IMR-90 (cell line): ENCODE measurements at regions not wholly inside any gene's neighbourhood (a gene's known extent, or its start where the extent isn't known, plus 50 kb on each side); places are given as distances from the start of the nearest gene placed in this dataset.

ENCODE experiments used
- ATAC-seq: fragments of 200-7000 bp; cut with Tn5 transposase; 2 replicates; pipeline ENCODE4 v1.9.1; 2020; ENCODE audit warnings: low read depth, mild to moderate bottlenecking, moderate library complexity
- BruUV-seq: library from RNA; stranded (reverse); fragments of 400-500 nt; replicated peaks from 2 replicates; lab custom pipeline; 2021; lab: Mats Ljungman, UMichigan
- CTCF ChIA-PET: fragments of 300-600 bp; formaldehyde crosslinking; extraction: SDS; loops from one replicate; lab custom pipeline; 2021; ENCODE audit warnings: antibody characterized with exemption; lab: Yijun Ruan, JAX
- POLR2A ChIA-PET: fragments of 300-600 bp; sonication (Branson Sonifier 250); formaldehyde crosslinking; loops from one replicate; lab custom pipeline; 2022; ENCODE audit warnings: antibody characterized with exemption; ENCODE audit not compliant: unreplicated experiment; lab: Charles Lee
- DNase-seq: peaks from one replicate; pipeline ENCODE4 v3.0.0; 2013
- H2AFZ ChIP-seq: replicated peaks from 2 replicates; pipeline ENCODE3; 2013; ENCODE audit warnings: low read length, mild to moderate bottlenecking; ENCODE audit not compliant: poor library complexity
- H2AK5ac ChIP-seq: 2 replicates; pipeline ENCODE4 v1.6.1; 2013; ENCODE audit warnings: low read depth, low read length, inconsistent platforms
- H2AK9ac ChIP-seq: replicated peaks from 2 replicates; pipeline ENCODE3; 2013; ENCODE audit warnings: mild to moderate bottlenecking, low read depth, low read length, moderate library complexity; ENCODE audit not compliant: poor library complexity
- H2BK120ac ChIP-seq: 2 replicates; pipeline ENCODE4 v1.6.1; 2013; ENCODE audit warnings: low read depth, low read length, inconsistent platforms
- H2BK15ac ChIP-seq: 3 replicates; pipeline ENCODE4 v1.6.1; 2013; ENCODE audit warnings: low read depth, low read length, inconsistent platforms
- H2BK20ac ChIP-seq: 2 replicates; pipeline ENCODE4 v1.6.1; 2013; ENCODE audit warnings: low read depth, mild to moderate bottlenecking, inconsistent platforms, low read length, moderate library complexity
- H2BK5ac ChIP-seq: 2 replicates; pipeline ENCODE4 v1.6.1; 2013; ENCODE audit warnings: mild to moderate bottlenecking, low read depth, low read length, inconsistent platforms; ENCODE audit not compliant: poor library complexity, severe bottlenecking
- H3K14ac ChIP-seq: replicated peaks from 2 replicates; pipeline ENCODE4 v1.6.1; 2013; ENCODE audit warnings: low read depth, low read length, inconsistent platforms
- H3K18ac ChIP-seq: 2 replicates; pipeline ENCODE4 v1.6.1; 2013; ENCODE audit warnings: low read depth, low read length, control low read depth
- H3K23ac ChIP-seq: 2 replicates; pipeline ENCODE4 v1.6.1; 2013; ENCODE audit warnings: low read depth, low read length, inconsistent platforms
- H3K27ac ChIP-seq: 2 replicates; pipeline ENCODE4 v1.5.1; 2013; ENCODE audit warnings: mild to moderate bottlenecking, control low read depth, low read length; ENCODE audit not compliant: insufficient read depth
- H3K27me3 ChIP-seq: 2 replicates; pipeline ENCODE4 v1.6.1; 2013; ENCODE audit warnings: low read length; ENCODE audit not compliant: control insufficient read depth, insufficient read depth
- H3K36me3 ChIP-seq: 2 replicates; pipeline ENCODE4 v1.6.1; 2013; ENCODE audit warnings: low read length, mixed read lengths; ENCODE audit not compliant: control insufficient read depth, insufficient read depth
- H3K4ac ChIP-seq: 2 replicates; pipeline ENCODE4 v1.6.1; 2013; ENCODE audit warnings: low read depth, low read length, inconsistent platforms
- H3K4me1 ChIP-seq: 2 replicates; pipeline ENCODE4 v1.6.1; 2013; ENCODE audit warnings: low read length, mixed read lengths; ENCODE audit not compliant: control insufficient read depth, insufficient read depth
- H3K4me2 ChIP-seq: 2 replicates; pipeline ENCODE4 v1.6.1; 2013; ENCODE audit warnings: low read depth, mild to moderate bottlenecking, control low read depth, low read length, moderate library complexity
- H3K4me3 ChIP-seq: 2 replicates; pipeline ENCODE4 v1.5.1; 2013; ENCODE audit warnings: low read depth, mild to moderate bottlenecking, control low read depth, low read length, moderate library complexity; ENCODE audit not compliant: insufficient read depth
- H3K56ac ChIP-seq: 2 replicates; pipeline ENCODE4 v1.6.1; 2013; ENCODE audit warnings: low read length, inconsistent platforms; ENCODE audit not compliant: insufficient read depth; ENCODE audit errors: extremely low read depth
- H3K79me1 ChIP-seq, 2 experiments: 2 replicates each; pipeline ENCODE4 v1.6.1; 2013; ENCODE audit warnings: low read length in 2 of 2, inconsistent platforms in 1 of 2, low read depth in 1 of 2
- H3K9ac ChIP-seq: 2 replicates; pipeline ENCODE4 v1.6.1; 2013; ENCODE audit warnings: low read depth, low read length, control low read depth
- H3K9me1 ChIP-seq: 2 replicates; pipeline ENCODE4 v1.6.1; 2013; ENCODE audit warnings: low read length, inconsistent platforms; ENCODE audit not compliant: insufficient read depth
- H3K9me3 ChIP-seq: 2 replicates; pipeline ENCODE4 v1.6.1; 2013; ENCODE audit warnings: low read length; ENCODE audit not compliant: control insufficient read depth, insufficient read depth
- H4K20me1 ChIP-seq: 2 replicates; pipeline ENCODE4 v1.6.1; 2013; ENCODE audit warnings: low read length, inconsistent platforms; ENCODE audit not compliant: insufficient read depth
- H4K5ac ChIP-seq: 2 replicates; pipeline ENCODE4 v1.6.1; 2013; ENCODE audit warnings: mild to moderate bottlenecking, low read depth, low read length, control low read depth
- H4K8ac ChIP-seq, 2 experiments: 2 replicates each; pipeline ENCODE4 v1.6.1; 2013; ENCODE audit warnings: low read depth in 2 of 2, low read length in 2 of 2, control low read depth in 1 of 2, inconsistent platforms in 1 of 2
- H4K91ac ChIP-seq: 2 replicates; pipeline ENCODE4 v1.6.1; 2013; ENCODE audit warnings: low read depth, low read length, inconsistent platforms; ENCODE audit not compliant: insufficient read depth
- BHLHE40 ChIP-seq: fragments of 150-350 bp; IDR thresholded peaks from 2 replicates; pipeline ENCODE4 v1.6.1; 2016; ENCODE audit warnings: mild to moderate bottlenecking, low read depth, low read length
- CHD1 ChIP-seq: IDR thresholded peaks from 2 replicates; pipeline ENCODE4 v1.6.1; 2012; ENCODE audit warnings: low read depth, low read length, improper control_type of control experiment
- CTCF ChIP-seq: conservative IDR thresholded peaks from 2 replicates; pipeline ENCODE4 v1.5.1; 2012; ENCODE audit warnings: mild to moderate bottlenecking, low read depth, low read length, improper control_type of control experiment
- ELK1 ChIP-seq: fragments of 150-350 bp; IDR thresholded peaks from 2 replicates; pipeline ENCODE4 v1.6.1; 2016; ENCODE audit warnings: low read depth, mild to moderate bottlenecking, low read length, moderate library complexity, borderline replicate concordance
- FOS ChIP-seq: fragments of 150-350 bp; IDR thresholded peaks from 2 replicates; pipeline ENCODE4 v1.6.1; 2016; ENCODE audit warnings: low read depth, low read length
- MAFK ChIP-seq: IDR thresholded peaks from 2 replicates; pipeline ENCODE4 v1.6.1; 2012; ENCODE audit warnings: low read depth, low read length, improper control_type of control experiment
- MXI1 ChIP-seq: IDR thresholded peaks from 2 replicates; pipeline ENCODE4 v1.6.1; 2012; ENCODE audit warnings: low read depth, mild to moderate bottlenecking, low read length, moderate library complexity, borderline replicate concordance
- NFE2L2 ChIP-seq: fragments of 150-350 bp; IDR thresholded peaks from 2 replicates; pipeline ENCODE4 v1.6.1; 2016; ENCODE audit warnings: low read depth, mild to moderate bottlenecking, low read length
- POLR2A ChIP-seq: IDR thresholded peaks from 2 replicates; pipeline ENCODE4 v1.6.1; 2012; ENCODE audit warnings: mild to moderate bottlenecking, low read depth, low read length
- RAD21 ChIP-seq: IDR thresholded peaks from 2 replicates; pipeline ENCODE4 v1.6.1; 2012; ENCODE audit warnings: low read length, improper control_type of control experiment
- RCOR1 ChIP-seq: IDR thresholded peaks from 2 replicates; pipeline ENCODE4 v1.6.1; 2012; ENCODE audit warnings: mild to moderate bottlenecking, low read length, improper control_type of control experiment; ENCODE audit not compliant: insufficient replicate concordance
- RFX5 ChIP-seq: IDR thresholded peaks from 2 replicates; pipeline ENCODE4 v1.8.0; 2012; ENCODE audit warnings: low read depth, mild to moderate bottlenecking, low read length, moderate library complexity
- SMC3 ChIP-seq: fragments of 150-350 bp; IDR thresholded peaks from 2 replicates; pipeline ENCODE4 v1.6.1; 2016; ENCODE audit warnings: low read depth, mild to moderate bottlenecking, antibody characterized with exemption, low read length, moderate library complexity
- USF2 ChIP-seq: fragments of 150-350 bp; IDR thresholded peaks from 2 replicates; pipeline ENCODE4 v1.6.1; 2017; ENCODE audit warnings: mild to moderate bottlenecking, antibody characterized with exemption, low read length, low read depth
- WGBS, 2 experiments: methylation state at CpG; one replicate each; pipeline versions ENCODE4 v1.1.5 to v1.1.7; 2013; ENCODE audit warnings: missing lambda C conversion rate in 2 of 2; ENCODE audit not compliant: insufficient read length in 1 of 2; ENCODE audit errors: extremely low coverage in 2 of 2; 5-methylcytosine and 5-hydroxymethylcytosine counted together
- dilution Hi-C: fragments of 300-500 bp; cut with HindIII; formaldehyde crosslinking; loops from one replicate; pipeline ENCODE4 v1.14.3; 2018; ENCODE audit warnings: low sequenced_read_pairs; ENCODE audit not compliant: unreplicated experiment
- in situ Hi-C: fragments of 300-500 bp; cut with MboI; formaldehyde crosslinking; loops from 3 replicates; pipeline ENCODE4 v1.14.3; 2019; ENCODE audit warnings: low sequenced_read_pairs, inconsistent platforms, mixed read lengths
- intact Hi-C: fragments of 100-400 bp; cut with micrococcal nuclease; formaldehyde crosslinking; loops from 2 replicates; pipeline ENCODE4 v1.10.0; 2022

GRCh38 chr7:155387066-155387620, 70.8 kb upstream of the EN2 start:
- in situ Hi-C loops (loop anchor here (25.0 kb wide), 1 partner anchor 375 kb away; no protein-coding TSS in a partner anchor), intact Hi-C loops (no loop called here)

More at GRCh38 chr7:155387066-155387620, 70.8 kb upstream of the EN2 start:
- dilution Hi-C loops, result no loop called here
- Histone ChIP-seq H3K79me1 (no peaks in the 10 kb centered on the region), H3K18ac (no peak overlapping the region), H4K8ac (no peak overlapping the region), H3K4me2 (no peak overlapping the region), H2BK120ac (no peak overlapping the region), H3K23ac (no peak overlapping the region), H3K14ac (no peak overlapping the region), H3K56ac (no peak overlapping the region), H2BK15ac (no peak overlapping the region), H3K9me1 (no peaks in the 10 kb centered on the region), H3K27ac (no peak overlapping the region), H2AK9ac (no peak overlapping the region), H2BK5ac (no peak overlapping the region), H2BK20ac (no peak overlapping the region), H4K91ac (no peak overlapping the region), H3K36me3 (no peaks in the 10 kb centered on the region), H4K5ac (no peak overlapping the region), H3K9ac (no peak overlapping the region), H3K9me3 (no peaks in the 10 kb centered on the region), H2AK5ac (no peak overlapping the region), H3K4ac (no peak overlapping the region), H4K20me1 (no peaks in the 10 kb centered on the region), H3K4me1 (no peaks in the 10 kb centered on the region), H3K27me3 (peaks cover 39% of the 10 kb centered on the region), H2AFZ (no peak overlapping the region), H3K4me3 (no peak overlapping the region)
- TF ChIP-seq CHD1 (no peak), MXI1 (no peak), RAD21 (no peak), NFE2L2 (no peak), FOS (no peak), BHLHE40 (no peak), USF2 (no peak), ELK1 (no peak), RCOR1 (no peak), SMC3 (no peak), RFX5 (no peak), CTCF (no peak), POLR2A (no peak), MAFK (no peak)
- ChIA-PET POLR2A (no interaction called here), CTCF (no interaction called here)
- DNase-seq, result no peak
- ATAC-seq, result no peak
- 30% methylated on average over 3 of the region's 16 CpGs; no CpG with 5 or more reads in 1 of the 2 experiments for WGBS, 2 experiments
- BruUV-seq, result no TSS peak
